ENCODE measurements at regions not wholly inside any gene's neighbourhood (a gene's known extent, or its start where the extent isn't known, plus 50 kb on each side); places are given as distances from the start of the nearest gene placed in this dataset.

DNA sequence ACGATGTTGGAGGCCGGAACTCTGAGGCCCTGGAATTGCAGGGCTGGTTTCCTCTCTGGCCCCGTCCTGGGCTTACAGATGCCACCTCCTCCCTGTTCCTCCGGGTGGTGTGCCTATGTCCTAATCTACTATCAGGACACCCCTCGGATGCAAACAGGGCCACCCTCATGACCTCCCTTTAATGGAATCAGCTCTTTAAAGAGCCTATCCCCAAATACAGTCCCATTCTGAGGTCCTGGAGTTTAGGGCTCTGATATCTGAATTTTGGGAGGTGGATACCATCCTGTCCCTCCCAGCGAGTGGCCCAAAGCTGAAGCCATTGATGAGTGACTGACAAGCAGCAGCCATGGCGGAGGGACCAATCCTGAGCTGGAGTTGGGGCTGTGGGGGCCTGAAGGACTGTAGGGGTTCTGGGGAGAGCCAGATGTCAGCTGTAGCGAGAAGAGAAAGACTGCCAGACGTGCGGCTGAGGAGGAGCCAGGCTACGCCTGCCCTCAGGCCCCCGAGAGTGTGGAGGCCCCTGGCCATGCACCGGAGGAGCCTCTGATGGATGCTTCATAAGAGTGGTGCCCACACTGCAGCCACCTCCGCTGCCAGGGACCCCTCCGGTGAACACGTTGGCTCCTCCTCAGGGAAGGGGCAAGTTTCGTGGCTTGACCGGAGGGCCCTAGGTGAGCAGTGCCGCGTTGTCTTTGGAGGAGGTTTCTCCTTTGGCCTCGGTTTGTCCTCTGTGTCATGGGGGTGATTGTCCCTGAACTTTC is 100.2 kb downstream of the KIF26A start:
- intact Hi-C loops (cut with DNase I): no loop called here
- Histone ChIP-seq H3K27ac (no peak overlapping the region), H3K9me3 (no peaks in the 10 kb centered on the region), H3K36me3 (no peaks in the 10 kb centered on the region), H3K4me3 (replicated peaks in 1 of 3) (no peak overlapping the region), H3K27me3 (no peaks in the 10 kb centered on the region), H3K4me1 (no peaks in the 10 kb centered on the region)
- DNase-seq: no peak
- 84 to 86% methylated on average over 11 to 20 of the region's 21 CpGs for WGBS, 2 donors
- TF ChIP-seq, protein P1, sequence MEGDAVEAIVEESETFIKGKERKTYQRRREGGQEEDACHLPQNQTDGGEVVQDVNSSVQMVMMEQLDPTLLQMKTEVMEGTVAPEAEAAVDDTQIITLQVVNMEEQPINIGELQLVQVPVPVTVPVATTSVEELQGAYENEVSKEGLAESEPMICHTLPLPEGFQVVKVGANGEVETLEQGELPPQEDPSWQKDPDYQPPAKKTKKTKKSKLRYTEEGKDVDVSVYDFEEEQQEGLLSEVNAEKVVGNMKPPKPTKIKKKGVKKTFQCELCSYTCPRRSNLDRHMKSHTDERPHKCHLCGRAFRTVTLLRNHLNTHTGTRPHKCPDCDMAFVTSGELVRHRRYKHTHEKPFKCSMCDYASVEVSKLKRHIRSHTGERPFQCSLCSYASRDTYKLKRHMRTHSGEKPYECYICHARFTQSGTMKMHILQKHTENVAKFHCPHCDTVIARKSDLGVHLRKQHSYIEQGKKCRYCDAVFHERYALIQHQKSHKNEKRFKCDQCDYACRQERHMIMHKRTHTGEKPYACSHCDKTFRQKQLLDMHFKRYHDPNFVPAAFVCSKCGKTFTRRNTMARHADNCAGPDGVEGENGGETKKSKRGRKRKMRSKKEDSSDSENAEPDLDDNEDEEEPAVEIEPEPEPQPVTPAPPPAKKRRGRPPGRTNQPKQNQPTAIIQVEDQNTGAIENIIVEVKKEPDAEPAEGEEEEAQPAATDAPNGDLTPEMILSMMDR (IDR thresholded peaks at IDR 0.05): no peak
- TF ChIP-seq POLR2A (IDR thresholded peaks at IDR 0.05): no peak

DNA sequence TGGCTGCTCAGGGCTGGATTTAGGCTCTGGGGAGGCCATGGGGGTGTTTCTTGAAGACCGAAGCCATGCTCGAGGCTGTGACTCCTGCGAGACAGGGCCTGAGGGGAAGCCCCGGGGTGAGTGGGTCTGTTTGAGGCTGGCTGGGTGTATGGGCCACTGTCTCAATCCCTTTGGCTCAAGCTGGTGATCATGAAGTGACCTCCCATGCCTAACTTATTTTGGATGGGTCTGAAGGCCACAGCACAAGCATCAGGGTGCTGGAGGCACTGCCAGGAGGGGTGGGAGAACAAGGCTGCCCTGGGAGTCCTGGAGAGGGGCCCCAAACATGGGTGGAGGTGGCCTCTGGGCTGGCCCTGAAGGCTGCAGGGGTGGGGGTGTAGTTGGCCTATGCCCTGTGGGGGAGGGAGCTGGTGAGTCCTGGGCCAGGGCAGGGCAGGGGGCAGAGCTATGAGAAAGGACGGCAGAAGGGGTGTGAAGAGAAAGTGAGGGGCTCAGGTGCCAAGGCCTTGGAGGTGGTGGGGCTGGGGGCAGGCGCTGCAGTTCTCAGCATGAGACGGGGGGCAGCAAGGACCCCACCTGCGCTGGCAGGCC is 100.9 kb downstream of the KIF26A start:
- WGBS, 2 donors: 73 to 90% methylated on average over 7 to 8 of the region's 8 CpGs
- no peaks in the 10 kb centered on the region for H3K36me3 ChIP-seq
- no peak overlapping the region for H3K4me3 ChIP-seq (replicated peaks in 1 of 3)
- H3K9me3 ChIP-seq: no peaks in the 10 kb centered on the region
- no peak for TF ChIP-seq POLR2A (IDR thresholded peaks at IDR 0.05)
- TF ChIP-seq, protein P1 (IDR thresholded peaks at IDR 0.05): no peak
- H3K27me3 ChIP-seq: no peaks in the 10 kb centered on the region
- no peak overlapping the region for H3K27ac ChIP-seq
- no peak for DNase-seq
- intact Hi-C loops (cut with DNase I): no loop called here
- H3K4me1 ChIP-seq: no peaks in the 10 kb centered on the region

DNA sequence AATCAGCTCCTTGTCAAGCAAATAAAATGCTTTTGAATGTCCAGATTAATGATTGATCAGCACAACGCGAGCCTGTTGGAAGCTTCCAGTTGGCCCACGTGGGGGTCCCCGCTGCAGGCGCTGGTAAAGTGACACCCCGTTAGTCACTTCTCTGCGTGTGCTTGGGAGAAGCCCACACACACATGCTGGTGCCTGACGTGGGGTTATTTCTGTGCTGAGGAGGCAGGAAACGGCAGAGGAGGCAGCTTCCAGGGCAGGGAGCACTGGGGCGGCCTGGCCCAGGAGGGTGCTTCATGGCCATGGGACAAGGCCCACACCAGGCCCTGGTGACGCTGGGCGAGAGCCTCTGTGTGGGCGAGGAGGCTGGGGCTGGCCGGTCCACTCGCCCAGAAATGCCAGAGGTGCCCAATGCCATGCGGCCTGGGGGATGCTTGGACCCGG is 101.5 kb downstream of the KIF26A start:
- DNase-seq: no peak
- TF ChIP-seq, protein P1 (IDR thresholded peaks at IDR 0.05): no peak
- TF ChIP-seq POLR2A (IDR thresholded peaks at IDR 0.05): no peak
- Histone ChIP-seq H3K27me3 (no peaks in the 10 kb centered on the region), H3K27ac (no peak overlapping the region), H3K9me3 (no peaks in the 10 kb centered on the region), H3K4me3 (replicated peaks in 1 of 3) (no peak overlapping the region), H3K4me1 (no peaks in the 10 kb centered on the region), H3K36me3 (no peaks in the 10 kb centered on the region)
- 81 to 85% methylated on average over 14 to 17 of the region's 17 CpGs for WGBS, 2 donors
- intact Hi-C loops (cut with DNase I): no loop called here

DNA sequence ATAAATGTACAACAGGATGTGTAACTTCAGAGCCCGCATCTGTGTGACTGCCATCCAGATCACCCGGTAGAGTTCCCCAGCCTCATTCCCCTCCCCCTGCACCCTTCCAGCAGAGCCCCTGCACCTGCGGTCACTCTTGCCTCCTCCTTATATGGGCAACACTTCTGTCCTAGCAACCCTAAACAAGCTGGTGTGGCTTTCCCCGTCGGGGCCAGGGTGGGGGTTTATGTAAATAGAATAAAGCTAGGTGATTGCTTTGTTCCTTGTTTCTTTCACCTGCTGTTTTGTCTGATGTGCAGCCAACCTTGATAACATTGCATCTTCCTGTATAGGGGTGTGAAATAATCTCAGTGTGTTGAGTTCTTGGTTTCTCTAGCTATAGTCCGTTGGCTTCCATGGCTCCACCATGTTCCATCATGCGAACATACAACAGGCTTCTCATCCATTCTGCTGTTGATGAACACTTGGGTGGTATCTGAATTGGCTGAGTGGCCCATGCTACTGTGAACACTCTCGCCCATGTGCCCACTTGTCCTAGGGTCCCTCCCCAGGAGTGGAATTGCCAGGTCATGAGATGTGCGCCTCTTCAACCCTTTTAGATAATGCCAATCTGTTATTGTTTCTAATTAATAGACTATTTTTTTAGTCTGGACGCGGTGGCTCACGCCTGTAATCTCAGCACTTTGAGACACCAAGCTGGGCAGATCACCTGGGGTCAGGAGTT is 102.2 kb downstream of the KIF26A start:
- Histone ChIP-seq H3K36me3 (no peaks in the 10 kb centered on the region), H3K4me1 (no peaks in the 10 kb centered on the region), H3K27me3 (no peaks in the 10 kb centered on the region), H3K4me3 (replicated peaks in 1 of 3) (no peak overlapping the region), H3K27ac (no peak overlapping the region), H3K9me3 (no peaks in the 10 kb centered on the region)
- no peak for DNase-seq
- intact Hi-C loops (cut with DNase I): no loop called here
- no peak for TF ChIP-seq POLR2A (IDR thresholded peaks at IDR 0.05)
- TF ChIP-seq, protein P1 (IDR thresholded peaks at IDR 0.05): no peak
- 64 to 72% methylated on average over 12 of the region's 12 CpGs for WGBS, 2 donors

DNA sequence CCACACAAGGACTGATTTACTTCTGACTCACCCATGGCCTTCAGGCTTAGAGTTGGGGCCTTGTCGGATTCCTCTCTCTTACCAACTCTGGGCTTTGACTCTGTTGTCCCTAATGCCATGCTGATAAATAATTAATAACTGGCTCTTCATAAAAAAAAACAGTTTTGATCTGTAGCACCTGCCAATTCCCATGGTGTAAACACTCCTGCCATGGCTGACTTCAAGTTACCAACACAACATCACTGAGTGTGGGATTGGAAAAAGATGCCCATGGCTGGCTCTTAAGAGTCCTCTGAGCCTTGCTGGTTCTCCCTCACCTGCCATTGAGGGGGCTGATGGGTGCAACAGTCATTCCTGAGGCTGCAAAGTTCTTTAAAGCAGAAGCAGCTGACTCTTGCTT is 104.8 kb downstream of the KIF26A start:
- TF ChIP-seq, protein P1 (IDR thresholded peaks at IDR 0.05): no peak
- TF ChIP-seq POLR2A (IDR thresholded peaks at IDR 0.05): no peak
- H3K27me3 ChIP-seq: no peaks in the 10 kb centered on the region
- intact Hi-C loops (cut with DNase I): no loop called here
- no peaks in the 10 kb centered on the region for H3K36me3 ChIP-seq
- H3K4me1 ChIP-seq: no peaks in the 10 kb centered on the region
- no peak for DNase-seq
- 71 to 92% methylated on average over 1 of the region's 1 CpG for WGBS, 2 donors
- no peak overlapping the region for H3K27ac ChIP-seq
- H3K9me3 ChIP-seq: no peaks in the 10 kb centered on the region
- H3K4me3 ChIP-seq (replicated peaks in 1 of 3): no peak overlapping the region
